ENCODE measurements at regions not wholly inside any gene's neighbourhood (a gene's known extent, or its start where the extent isn't known, plus 50 kb on each side); places are given as distances from the start of the nearest gene placed in this dataset.

DNA sequence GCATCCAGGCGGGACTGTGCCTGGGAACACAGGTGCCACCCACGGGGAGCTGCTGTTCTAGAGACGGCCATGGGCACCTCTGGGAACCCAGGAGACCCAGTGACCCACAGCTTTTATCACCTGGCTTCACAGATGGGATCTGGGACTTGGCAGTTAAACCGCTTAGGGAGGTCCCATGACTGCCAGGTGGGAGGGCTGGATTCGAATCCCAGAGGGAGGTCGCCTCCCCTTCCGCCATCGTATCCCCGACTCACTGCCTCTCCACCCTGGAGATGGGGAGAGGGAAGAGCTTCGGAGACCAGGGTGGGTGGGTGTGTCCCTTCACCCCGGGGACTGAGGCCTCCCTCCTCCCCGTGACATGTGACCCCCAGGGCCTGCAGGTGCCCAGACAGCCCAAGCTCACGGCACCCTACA lies 169.4 kb downstream of the RTP5 start:
- peaks cover 58% of the 10 kb centered on the region for H3K27me3 Mint-ChIP-seq (ENCODE audit: insufficient read depth)
- Histone ChIP-seq H3K36me3 (ENCODE audit: control insufficient read depth, insufficient read depth, low read length) (no peaks in the 10 kb centered on the region), H3K27me3 (ENCODE audit: control insufficient read depth, insufficient read depth, low read length, poor library complexity, severe bottlenecking) (peaks cover 23% of the 10 kb centered on the region), H3K9ac (ENCODE audit: extremely low read depth, low read length, poor library complexity, severe bottlenecking) (no peak overlapping the region), H3K4me3 (ENCODE audit: low read length) (no peak overlapping the region), H3K4me1 (ENCODE audit: control insufficient read depth, insufficient read depth, low read length) (no peaks in the 10 kb centered on the region), H3K9me3 (ENCODE audit: control insufficient read depth, low read length) (no peaks in the 10 kb centered on the region), H3K27ac (ENCODE audit: low read depth, low read length) (no peak overlapping the region)
- H3K27ac Mint-ChIP-seq = no peak overlapping the region
- peaks cover 5% of the 10 kb centered on the region for H3K4me1 Mint-ChIP-seq
- H3K4me3 Mint-ChIP-seq = no peak overlapping the region
- no peaks in the 10 kb centered on the region for H3K36me3 Mint-ChIP-seq (ENCODE audit: low read depth)
- whole genome bisulfite sequencing, 2 experiments (ENCODE audit: insufficient coverage in 1 of 2, insufficient read length in 1 of 2) = 80% methylated on average over 2 to 13 of the region's 13 CpGs
- peaks cover 5% of the 10 kb centered on the region for H3K9me3 Mint-ChIP-seq
- no peak for DNase-seq
- TF ChIP-seq, protein P1, sequence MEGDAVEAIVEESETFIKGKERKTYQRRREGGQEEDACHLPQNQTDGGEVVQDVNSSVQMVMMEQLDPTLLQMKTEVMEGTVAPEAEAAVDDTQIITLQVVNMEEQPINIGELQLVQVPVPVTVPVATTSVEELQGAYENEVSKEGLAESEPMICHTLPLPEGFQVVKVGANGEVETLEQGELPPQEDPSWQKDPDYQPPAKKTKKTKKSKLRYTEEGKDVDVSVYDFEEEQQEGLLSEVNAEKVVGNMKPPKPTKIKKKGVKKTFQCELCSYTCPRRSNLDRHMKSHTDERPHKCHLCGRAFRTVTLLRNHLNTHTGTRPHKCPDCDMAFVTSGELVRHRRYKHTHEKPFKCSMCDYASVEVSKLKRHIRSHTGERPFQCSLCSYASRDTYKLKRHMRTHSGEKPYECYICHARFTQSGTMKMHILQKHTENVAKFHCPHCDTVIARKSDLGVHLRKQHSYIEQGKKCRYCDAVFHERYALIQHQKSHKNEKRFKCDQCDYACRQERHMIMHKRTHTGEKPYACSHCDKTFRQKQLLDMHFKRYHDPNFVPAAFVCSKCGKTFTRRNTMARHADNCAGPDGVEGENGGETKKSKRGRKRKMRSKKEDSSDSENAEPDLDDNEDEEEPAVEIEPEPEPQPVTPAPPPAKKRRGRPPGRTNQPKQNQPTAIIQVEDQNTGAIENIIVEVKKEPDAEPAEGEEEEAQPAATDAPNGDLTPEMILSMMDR (conservative IDR thresholded peaks at IDR 0.05) = no peak

DNA sequence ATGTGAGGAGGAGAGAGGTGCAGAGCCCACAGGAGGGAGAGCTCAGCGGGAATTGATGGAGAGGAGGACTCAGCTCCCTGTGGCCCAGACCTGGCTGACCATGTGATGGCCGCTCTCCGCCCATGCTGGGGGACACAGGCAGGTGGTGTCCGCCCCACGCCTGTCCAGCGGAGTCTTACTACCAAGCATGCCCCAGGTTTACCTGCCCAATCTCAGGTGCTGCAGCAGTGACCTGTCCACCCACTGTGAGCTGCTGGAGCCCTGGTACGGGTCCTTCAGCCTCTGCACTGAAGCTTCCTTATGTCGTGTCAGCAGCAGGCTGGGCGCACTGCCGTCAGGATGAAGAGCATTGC lies 170.8 kb downstream of the RTP5 start:
- H3K4me3 Mint-ChIP-seq = no peak overlapping the region
- no peak for DNase-seq
- H3K27me3 Mint-ChIP-seq (ENCODE audit: insufficient read depth) = peaks cover 71% of the 10 kb centered on the region
- Histone ChIP-seq H3K9ac (ENCODE audit: extremely low read depth, low read length, poor library complexity, severe bottlenecking) (no peak overlapping the region), H3K27ac (ENCODE audit: low read depth, low read length) (no peak overlapping the region), H3K4me3 (ENCODE audit: low read length) (no peak overlapping the region), H3K36me3 (ENCODE audit: control insufficient read depth, insufficient read depth, low read length) (no peaks in the 10 kb centered on the region), H3K27me3 (ENCODE audit: control insufficient read depth, insufficient read depth, low read length, poor library complexity, severe bottlenecking) (peaks cover 35% of the 10 kb centered on the region), H3K4me1 (ENCODE audit: control insufficient read depth, insufficient read depth, low read length) (no peaks in the 10 kb centered on the region), H3K9me3 (ENCODE audit: control insufficient read depth, low read length) (no peaks in the 10 kb centered on the region)
- 86 to 89% methylated on average over 9 to 10 of the region's 10 CpGs for WGBS, 2 experiments (ENCODE audit: insufficient coverage in 1 of 2, insufficient read length in 1 of 2)
- TF ChIP-seq, protein P1 (conservative IDR thresholded peaks at IDR 0.05) = no peak
- H3K27ac Mint-ChIP-seq = no peak overlapping the region
- H3K4me1 Mint-ChIP-seq = peaks cover 5% of the 10 kb centered on the region
- peaks cover 9% of the 10 kb centered on the region for H3K9me3 Mint-ChIP-seq
- H3K36me3 Mint-ChIP-seq (ENCODE audit: low read depth) = peaks cover 2% of the 10 kb centered on the region

DNA sequence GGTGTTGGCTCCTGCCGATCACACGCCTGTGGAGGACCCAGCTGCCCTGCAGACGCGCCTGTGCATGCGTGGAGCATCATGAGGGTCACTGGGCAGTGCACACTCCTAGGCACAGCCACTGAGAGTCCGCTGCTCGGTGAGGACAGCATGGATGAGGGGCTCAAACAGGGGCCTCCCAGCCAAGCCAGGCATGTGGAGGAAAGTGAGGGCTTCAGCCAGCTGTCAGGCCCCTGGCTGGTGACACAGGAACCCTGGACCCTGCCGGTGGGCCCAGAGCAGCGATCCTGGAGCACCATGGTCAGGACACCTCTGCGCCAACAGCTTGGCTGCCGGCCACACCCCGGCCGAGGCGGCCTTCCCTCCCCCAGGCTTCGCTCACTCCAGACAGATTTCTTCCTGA lies 171.2 kb downstream of the RTP5 start:
- H3K36me3 Mint-ChIP-seq (ENCODE audit: low read depth) = peaks cover 2% of the 10 kb centered on the region
- H3K27me3 ChIP-seq (ENCODE audit: control insufficient read depth, insufficient read depth, low read length, poor library complexity, severe bottlenecking) = peaks cover 36% of the 10 kb centered on the region

More for the DNA sequence above, 171.2 kb downstream of the RTP5 start:
- DNase-seq = no peak
- no peak overlapping the region for H3K27ac Mint-ChIP-seq
- H3K4me3 ChIP-seq (ENCODE audit: low read length) = no peak overlapping the region
- no peaks in the 10 kb centered on the region for H3K4me1 ChIP-seq (ENCODE audit: control insufficient read depth, insufficient read depth, low read length)
- H3K27me3 Mint-ChIP-seq (ENCODE audit: insufficient read depth) = peaks cover 75% of the 10 kb centered on the region
- WGBS, 2 experiments (ENCODE audit: insufficient coverage in 1 of 2, insufficient read length in 1 of 2) = 90 to 91% methylated on average over 13 to 15 of the region's 15 CpGs
- H3K4me1 Mint-ChIP-seq = peaks cover 5% of the 10 kb centered on the region
- no peak overlapping the region for H3K9ac ChIP-seq (ENCODE audit: extremely low read depth, low read length, poor library complexity, severe bottlenecking)
- TF ChIP-seq, protein P1 (conservative IDR thresholded peaks at IDR 0.05) = no peak
- no peaks in the 10 kb centered on the region for H3K9me3 ChIP-seq (ENCODE audit: control insufficient read depth, low read length)
- H3K9me3 Mint-ChIP-seq = peaks cover 10% of the 10 kb centered on the region
- no peak overlapping the region for H3K4me3 Mint-ChIP-seq
- H3K36me3 ChIP-seq (ENCODE audit: control insufficient read depth, insufficient read depth, low read length) = no peaks in the 10 kb centered on the region
- no peak overlapping the region for H3K27ac ChIP-seq (ENCODE audit: low read depth, low read length)

Measured in endodermal cell (in vitro differentiated cells).